Small intestine (tissue), 7 donors: ENCODE measurements at regions not wholly inside any gene's neighbourhood (a gene's known extent, or its start where the extent isn't known, plus 50 kb on each side); places are given as distances from the start of the nearest gene placed in this dataset.

Experiments
- DNase-seq, 2 donors: peaks; one replicate each; pipeline versions ENCODE4 v3.0.0 to v3.0.0-alpha.2; 2013
- FAIRE-seq: peaks from 2 replicates; lab custom pipeline; 2012; peaks lifted over from hg19 to GRCh38; lab: Jason Lieb, UNC
- H3K27ac ChIP-seq, 3 donors: one replicate each; pipeline ENCODE4 v1.5.1; 2013; ENCODE audit warnings: low read length in 2 of 3, mild to moderate bottlenecking in 2 of 3, control low read depth in 1 of 3, inconsistent platforms in 1 of 3, low read depth in 1 of 3, moderate library complexity in 1 of 3
- H3K27me3 ChIP-seq, 3 donors: one replicate each; pipeline ENCODE4 v1.6.1; 2013; ENCODE audit warnings: low read length in 3 of 3, inconsistent platforms in 1 of 3; ENCODE audit not compliant: control insufficient read depth in 3 of 3, insufficient read depth in 3 of 3
- H3K36me3 ChIP-seq, 3 donors: one replicate each; pipeline ENCODE4 v1.6.1; 2013; ENCODE audit warnings: low read length in 3 of 3, inconsistent platforms in 1 of 3, low read depth in 1 of 3, mild to moderate bottlenecking in 1 of 3, moderate library complexity in 1 of 3; ENCODE audit not compliant: control insufficient read depth in 3 of 3, insufficient read depth in 2 of 3
- H3K4me1 ChIP-seq, 3 donors: one replicate each; pipeline ENCODE4 v1.6.1; 2013; ENCODE audit warnings: low read length in 2 of 3, inconsistent platforms in 1 of 3, low read depth in 1 of 3, mild to moderate bottlenecking in 1 of 3, moderate library complexity in 1 of 3; ENCODE audit not compliant: control insufficient read depth in 3 of 3, insufficient read depth in 2 of 3
- H3K4me3 ChIP-seq, 3 donors: one replicate each; pipeline ENCODE4 v1.5.1; 2013; ENCODE audit warnings: low read length in 3 of 3, control low read depth in 1 of 3, inconsistent platforms in 1 of 3, low read depth in 1 of 3, mild to moderate bottlenecking in 1 of 3, moderate library complexity in 1 of 3
- H3K9me3 ChIP-seq, 2 donors: one replicate each; pipeline ENCODE4 v1.6.1; 2013; ENCODE audit warnings: low read depth in 1 of 2, low read length in 1 of 2; ENCODE audit not compliant: control insufficient read depth in 2 of 2, insufficient read depth in 1 of 2
- WGBS, 3 donors: extraction: QIAGEN DNeasy Blood & Tissue Kit; methylation state at CpG; one replicate each; pipeline ENCODE4 v1.1.7; 2013; 5-methylcytosine and 5-hydroxymethylcytosine counted together
- donor health status: healthy with polysubstance abuse.
- donor health status: control.
- donor health status: control.
- donor health status: Bipolar disorder and iron deficiency.
- donor health status: healthy.

DNA sequence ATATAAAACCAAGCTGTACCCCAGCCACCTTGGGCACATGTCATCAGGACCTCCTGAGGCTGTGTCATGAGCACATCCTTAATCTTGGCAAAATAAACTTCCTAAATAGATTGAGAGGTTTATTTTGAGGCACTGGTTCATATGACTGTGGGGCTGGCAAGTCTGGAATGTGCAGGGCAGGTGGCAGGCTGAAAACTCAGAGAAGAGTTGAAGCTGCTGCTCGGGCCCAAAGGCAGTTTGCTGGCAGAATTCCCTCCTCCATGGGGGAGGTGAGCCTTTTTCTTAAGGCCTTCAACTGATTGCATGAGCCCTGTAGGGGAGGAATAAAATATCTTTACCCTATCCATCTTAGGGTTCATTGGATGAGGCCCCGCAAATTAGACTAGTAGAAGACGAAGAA, 72.2 kb upstream of the CDK20 start:
- Histone ChIP-seq H3K4me3 (no peak overlapping the region), H3K4me1 (no peaks in the 10 kb centered on the region), H3K27ac (no peak overlapping the region), H3K9me3 (peaks cover 0 to 20% of the 10 kb centered on the region in 2 donors), H3K27me3 (no peaks in the 10 kb centered on the region), H3K36me3 (no peaks in the 10 kb centered on the region)
- WGBS, 3 donors, result 82 to 83% (median 82%) methylated on average over 3 of the region's 3 CpGs
- DNase-seq (no peak), FAIRE-seq (no peak)

DNA sequence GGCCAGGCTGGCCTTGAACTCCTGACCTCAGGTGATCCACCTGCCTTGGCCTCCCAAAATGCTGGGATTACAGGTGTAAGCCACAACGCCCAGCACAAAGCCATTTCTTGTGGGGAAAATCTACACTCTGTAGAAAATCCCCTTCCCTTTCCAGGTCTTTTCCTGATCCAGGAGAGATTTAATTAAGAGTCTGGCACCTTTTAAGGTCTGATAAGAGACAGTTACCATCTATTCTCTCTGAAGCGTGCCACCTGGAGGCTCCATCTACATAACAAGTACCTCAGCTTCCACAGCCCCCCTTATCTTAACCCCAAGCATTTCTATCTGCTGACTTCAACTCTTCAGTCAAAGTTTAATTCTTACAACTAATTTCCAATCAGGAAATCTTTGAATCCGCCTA, 71.4 kb upstream of the CDK20 start:
- H3K36me3 ChIP-seq, result no peaks in the 10 kb centered on the region
- DNase-seq (no peak), FAIRE-seq (no peak)
- no peaks in the 10 kb centered on the region for H3K4me1 ChIP-seq
- H3K9me3 ChIP-seq, result peaks cover 0 to 20% of the 10 kb centered on the region in 2 donors
- 82 to 90% (median 82%) methylated on average over 3 of the region's 3 CpGs for WGBS, 3 donors
- no peaks in the 10 kb centered on the region for H3K27me3 ChIP-seq
- H3K27ac ChIP-seq, result no peak overlapping the region
- H3K4me3 ChIP-seq, result no peak overlapping the region

DNA sequence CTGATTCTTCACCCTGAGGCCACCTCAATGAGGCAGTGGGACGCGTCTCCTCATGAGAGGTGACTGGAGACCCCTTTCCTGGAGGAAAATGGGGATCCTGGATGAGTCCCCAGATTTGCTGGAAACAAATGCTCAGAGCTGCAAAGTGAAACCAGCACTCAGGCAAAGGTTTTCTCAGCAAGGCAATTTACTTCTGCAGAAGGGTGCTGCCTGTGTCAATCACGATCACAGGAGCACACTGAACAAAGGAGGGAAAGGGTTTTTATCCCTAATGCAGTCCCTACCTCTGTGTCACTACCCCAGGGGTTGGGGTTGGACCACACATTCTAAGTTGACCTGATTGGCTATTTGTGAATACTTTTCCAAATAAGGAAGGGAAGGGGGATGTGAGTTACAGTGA, 69.9 kb upstream of the CDK20 start:
- no peak for DNase-seq
- 74 to 95% (median 88%) methylated on average over 3 of the region's 3 CpGs for WGBS, 3 donors
- peaks cover 0 to 20% of the 10 kb centered on the region in 2 donors for H3K9me3 ChIP-seq
- no peaks in the 10 kb centered on the region for H3K36me3 ChIP-seq
- no peak for FAIRE-seq
- no peak overlapping the region for H3K4me3 ChIP-seq
- H3K4me1 ChIP-seq, result no peaks in the 10 kb centered on the region
- H3K27ac ChIP-seq, result no peak overlapping the region
- H3K27me3 ChIP-seq, result no peaks in the 10 kb centered on the region

DNA sequence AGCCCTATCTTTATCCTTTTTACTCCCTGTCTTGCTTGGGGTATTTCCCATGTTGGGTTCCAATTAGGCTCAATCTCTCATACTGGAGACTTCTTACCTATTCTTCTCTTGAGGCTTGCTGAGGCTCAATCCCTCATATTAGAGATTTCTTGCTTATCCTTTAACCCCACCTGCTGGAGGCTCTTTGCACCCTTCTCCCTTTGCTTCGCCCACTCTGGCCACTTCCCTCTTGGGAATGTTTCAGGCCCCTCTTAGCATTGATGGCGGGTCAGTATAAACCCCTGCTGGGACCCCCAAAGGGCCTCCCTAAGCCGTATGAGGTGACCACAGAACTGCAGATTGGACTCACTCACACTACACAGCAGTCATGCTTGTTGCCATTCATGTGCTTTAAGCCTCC, 69.3 kb upstream of the CDK20 start:
- H3K36me3 ChIP-seq, result no peaks in the 10 kb centered on the region
- DNase-seq (no peak), FAIRE-seq (no peak)
- H3K4me3 ChIP-seq, result no peak overlapping the region
- no peaks in the 10 kb centered on the region for H3K27me3 ChIP-seq
- 85 to 92% (median 90%) methylated on average over 3 of the region's 3 CpGs for WGBS, 3 donors
- H3K27ac ChIP-seq, result no peak overlapping the region
- H3K9me3 ChIP-seq, result peaks cover 0 to 23% of the 10 kb centered on the region in 2 donors
- H3K4me1 ChIP-seq, result no peaks in the 10 kb centered on the region

DNA sequence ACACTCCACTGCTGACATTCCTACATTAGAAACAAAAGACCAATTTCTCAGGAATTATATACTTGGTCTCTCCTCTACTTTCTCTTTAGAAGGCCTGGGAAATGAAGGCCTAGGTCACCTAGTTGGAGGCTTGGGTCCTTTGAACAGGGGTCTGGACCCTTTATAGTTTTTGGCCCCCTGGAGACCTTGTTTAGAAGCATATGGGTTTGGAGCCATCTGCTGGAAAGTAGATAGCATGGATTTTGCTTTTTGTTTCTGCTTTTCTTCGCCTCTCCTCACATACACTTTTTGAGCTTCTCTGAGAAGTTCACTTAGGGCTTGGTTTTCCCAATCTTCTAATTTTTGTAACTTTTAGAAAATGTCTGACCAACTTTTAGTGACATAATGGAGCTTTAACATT, 67.1 kb upstream of the CDK20 start:
- Histone ChIP-seq H3K9me3 (peaks cover 2 to 36% of the 10 kb centered on the region in 2 donors), H3K4me3 (no peak overlapping the region), H3K4me1 (no peaks in the 10 kb centered on the region), H3K27ac (no peak overlapping the region), H3K27me3 (no peaks in the 10 kb centered on the region), H3K36me3 (no peaks in the 10 kb centered on the region)
- peak; percentile 11 to 26 for DNase-seq
- WGBS, 3 donors, result 80 to 100% (median 85%) methylated on average over 1 of the region's 1 CpG
- FAIRE-seq, result no peak

DNA sequence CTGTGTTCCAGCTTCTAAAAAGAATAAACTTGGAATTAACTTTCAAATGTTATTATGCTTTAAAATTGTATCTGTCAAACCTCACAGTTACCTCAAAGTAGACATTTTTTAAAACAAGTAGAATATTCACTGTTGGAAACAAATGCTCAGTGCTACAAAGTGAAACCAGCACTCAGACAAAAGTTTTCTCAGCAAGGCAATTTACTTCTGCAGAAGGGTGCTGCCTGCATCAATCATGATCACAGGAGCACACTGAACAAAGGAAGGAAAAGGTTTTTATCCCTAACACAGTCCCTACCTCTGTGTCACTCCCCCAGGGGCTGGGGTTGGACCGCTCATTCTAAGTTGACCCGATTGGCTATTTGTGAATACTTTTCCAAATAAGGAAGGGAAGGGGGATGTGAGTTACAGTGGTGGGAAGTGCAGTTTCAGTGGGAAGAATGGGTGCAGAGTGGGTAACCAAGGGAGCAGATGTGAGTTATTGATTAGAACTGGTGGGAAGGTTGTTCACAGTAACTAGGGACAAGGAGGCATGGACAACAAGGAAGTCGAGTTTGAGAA, 63.0 kb upstream of the CDK20 start:
- FAIRE-seq, result no peak
- 89 to 92% (median 90%) methylated on average over 3 of the region's 3 CpGs for WGBS, 3 donors
- H3K27me3 ChIP-seq, result no peaks in the 10 kb centered on the region

DNA sequence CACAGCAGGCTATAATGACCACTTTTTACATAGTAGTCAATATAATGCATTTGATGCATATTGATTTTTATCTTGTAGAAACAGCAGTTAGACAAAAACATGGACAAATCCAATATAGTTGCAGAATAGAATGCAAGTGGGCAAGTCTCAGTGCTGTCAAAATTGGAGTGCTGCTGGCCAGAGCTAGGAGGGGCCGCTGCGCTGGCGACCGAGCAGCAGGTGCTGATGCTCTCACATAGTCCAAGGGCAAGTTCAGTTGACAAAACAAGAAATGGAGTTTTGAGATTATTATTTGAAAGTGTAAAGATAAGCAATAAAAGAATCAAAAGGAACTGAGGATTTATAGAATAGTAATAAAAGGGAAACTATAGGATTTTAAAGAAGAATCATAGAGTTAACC, 60.6 kb upstream of the CDK20 start:
- Histone ChIP-seq H3K27me3 (no peaks in the 10 kb centered on the region), H3K4me3 (no peak overlapping the region), H3K9me3 (peaks cover 3 to 24% of the 10 kb centered on the region in 2 donors), H3K36me3 (no peaks in the 10 kb centered on the region), H3K27ac (no peak overlapping the region), H3K4me1 (no peaks in the 10 kb centered on the region)
- WGBS, 3 donors, result 91 to 99% (median 98%) methylated on average over 4 of the region's 4 CpGs
- no peak for FAIRE-seq
- DNase-seq, result no peak

More for the DNA sequence above, 63.0 kb upstream of the CDK20 start:
- H3K4me1 ChIP-seq, result no peaks in the 10 kb centered on the region
- no peaks in the 10 kb centered on the region for H3K36me3 ChIP-seq
- no peak for DNase-seq
- no peak overlapping the region for H3K27ac ChIP-seq
- H3K9me3 ChIP-seq, result peaks cover 3 to 24% of the 10 kb centered on the region in 2 donors
- H3K4me3 ChIP-seq, result no peak overlapping the region

DNA sequence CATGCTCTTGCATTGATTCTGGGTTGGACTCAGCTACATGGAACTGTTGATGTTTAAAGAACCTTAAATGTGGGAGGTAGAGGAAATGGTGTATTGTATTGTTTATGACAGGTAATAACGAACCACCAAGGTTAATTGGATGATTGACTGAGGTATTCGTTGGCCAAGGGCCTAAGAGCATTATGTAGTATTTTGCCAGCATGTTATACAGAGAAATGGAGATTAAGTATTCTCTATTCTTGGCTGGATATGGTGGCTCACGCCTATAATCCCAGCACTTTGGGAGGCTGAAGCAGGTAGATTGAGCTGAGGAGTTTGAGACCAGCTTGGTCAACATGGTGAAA, 59.0 kb upstream of the CDK20 start:
- no peaks in the 10 kb centered on the region for H3K27me3 ChIP-seq
- no peaks in the 10 kb centered on the region for H3K4me1 ChIP-seq
- no peak for FAIRE-seq
- no peak overlapping the region for H3K4me3 ChIP-seq
- WGBS, 3 donors, result 9 to 58% (median 24%) methylated on average over 3 of the region's 3 CpGs
- H3K9me3 ChIP-seq, result peaks cover 3 to 17% of the 10 kb centered on the region in 2 donors
- no peaks in the 10 kb centered on the region for H3K36me3 ChIP-seq
- DNase-seq, result peak in 1 of 2 donors; percentile 31
- H3K27ac ChIP-seq, result no peak overlapping the region

DNA sequence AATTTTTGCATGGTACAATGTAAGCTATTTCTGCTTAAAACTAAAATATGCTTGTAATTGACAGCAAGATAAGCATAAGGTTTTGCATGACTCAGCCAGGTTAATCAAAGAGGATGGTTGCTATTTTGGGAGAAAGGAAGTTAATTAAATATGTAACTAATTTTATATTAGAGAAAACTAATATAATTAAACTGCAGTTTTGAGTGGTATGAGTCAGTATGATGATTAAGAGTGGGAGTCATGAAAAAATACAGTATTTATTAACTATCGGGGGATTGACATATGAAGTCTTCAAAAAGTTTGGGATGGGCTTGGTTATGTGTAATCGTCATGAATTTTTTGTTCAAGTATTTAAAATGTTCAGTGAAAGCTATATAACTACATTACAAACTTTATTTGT, 54.0 kb upstream of the CDK20 start:
- H3K9me3 ChIP-seq, result no peaks in the 10 kb centered on the region
- no peak overlapping the region for H3K27ac ChIP-seq
- H3K36me3 ChIP-seq, result no peaks in the 10 kb centered on the region
- DNase-seq (no peak), FAIRE-seq (no peak)
- no peak overlapping the region for H3K4me3 ChIP-seq
- 90 to 95% (median 94%) methylated on average over 2 of the region's 2 CpGs for WGBS, 3 donors
- H3K27me3 ChIP-seq, result no peaks in the 10 kb centered on the region
- H3K4me1 ChIP-seq, result no peaks in the 10 kb centered on the region
